PC-3 (cell line): ENCODE measurements at regions not wholly inside any gene's neighbourhood (a gene's known extent, or its start where the extent isn't known, plus 50 kb on each side); places are given as distances from the start of the nearest gene placed in this dataset.

ENCODE experiments used
- ATAC-seq: fragments of 200-7000 bp; cut with Tn5 transposase; 2 replicates; pipeline ENCODE4 v1.9.1; 2020; ENCODE audit warnings: mild to moderate bottlenecking, moderate library complexity
- BruUV-seq: library from RNA; stranded (reverse); fragments of 400-500 nt; replicated peaks from 2 replicates; lab custom pipeline; 2021; lab: Mats Ljungman, UMichigan
- CTCF ChIA-PET: fragments of 300-600 bp; sonication (Branson Sonifier 250); formaldehyde crosslinking; loops from one replicate; lab custom pipeline; 2022; ENCODE audit warnings: antibody characterized with exemption; lab: Charles Lee
- POLR2A ChIA-PET: fragments of 300-600 bp; sonication (Branson Sonifier 250); formaldehyde crosslinking; loops from one replicate; lab custom pipeline; 2022; ENCODE audit warnings: antibody characterized with exemption; ENCODE audit not compliant: unreplicated experiment; lab: Charles Lee
- DNase-seq: peaks from one replicate; pipeline ENCODE4 v3.0.0-alpha.2; 2015
- H2AFZ ChIP-seq: fragments of 300-600 bp; sonication (generic); 2 replicates; pipeline ENCODE4 v1.6.0; 2016; ENCODE audit warnings: antibody characterized with exemption, low read length
- H3F3A ChIP-seq: fragments of 300-600 bp; sonication (generic); one replicate; pipeline ENCODE4 v1.6.0; 2017; ENCODE audit warnings: antibody characterized with exemption, low read length, control low read depth, mild to moderate bottlenecking; ENCODE audit not compliant: unreplicated experiment
- H3K27ac ChIP-seq: fragments of 300-600 bp; sonication (generic); 2 replicates; pipeline ENCODE4 v1.5.1; 2016; ENCODE audit warnings: mild to moderate bottlenecking, low read length
- H3K27me3 ChIP-seq: fragments of 300-600 bp; sonication (generic); 2 replicates; pipeline ENCODE4 v1.6.1; 2016; ENCODE audit warnings: low read length, mixed read lengths
- H3K36me3 ChIP-seq: fragments of 300-600 bp; sonication (generic); 2 replicates; pipeline ENCODE4 v1.6.1; 2016; ENCODE audit warnings: low read depth, mixed run types, low read length, mixed read lengths
- H3K4me1 ChIP-seq: fragments of 300-600 bp; sonication (generic); 2 replicates; pipeline ENCODE4 v1.5.1; 2016; ENCODE audit warnings: low read length; ENCODE audit not compliant: insufficient read depth
- H3K4me2 ChIP-seq: fragments of 300-600 bp; sonication (generic); 2 replicates; pipeline ENCODE4 v1.6.0; 2016; ENCODE audit warnings: low read length
- H3K4me3 ChIP-seq: fragments of 300-600 bp; sonication (generic); 2 replicates; pipeline ENCODE4 v1.5.1; 2016; ENCODE audit warnings: mild to moderate bottlenecking, low read length, mixed read lengths
- H3K79me2 ChIP-seq: fragments of 300-600 bp; sonication (generic); 2 replicates; pipeline ENCODE4 v1.6.1; 2017; ENCODE audit warnings: low read length, mixed read lengths
- H3K9ac ChIP-seq: fragments of 300-600 bp; sonication (generic); 2 replicates; pipeline ENCODE4 v1.6.0; 2016; ENCODE audit warnings: mild to moderate bottlenecking, low read length
- H3K9me2 ChIP-seq: fragments of 300-600 bp; sonication (generic); replicated peaks from 2 replicates; pipeline ENCODE4 v1.6.1; 2016; ENCODE audit warnings: mixed run types, low read length, mixed read lengths
- H3K9me3 ChIP-seq: fragments of 300-600 bp; sonication (generic); 2 replicates; pipeline ENCODE4 v1.6.1; 2016; ENCODE audit warnings: low read length, mixed read lengths
- H4K20me1 ChIP-seq: fragments of 300-600 bp; sonication (generic); 2 replicates; pipeline ENCODE4 v1.6.1; 2016; ENCODE audit warnings: low read length, mixed read lengths
- EZH2 ChIP-seq: fragments of 300-600 bp; sonication (generic); IDR thresholded peaks from one replicate; pipeline ENCODE4 v1.6.1; 2017; ENCODE audit warnings: antibody characterized with exemption, mild to moderate bottlenecking, low read length; ENCODE audit not compliant: unreplicated experiment
- EZH2phosphoT487 ChIP-seq: fragments of 300-600 bp; sonication (generic); IDR thresholded peaks from 2 replicates; pipeline ENCODE4 v1.6.1; 2018; ENCODE audit warnings: mild to moderate bottlenecking, antibody characterized with exemption, low read length, borderline replicate concordance
- intact Hi-C: fragments of 100-400 bp; cut with micrococcal nuclease; formaldehyde crosslinking; loops from 2 replicates; pipeline ENCODE4 v1.9.0; 2023
- TF ChIP-seq, protein P1 (sequence below): fragments of 300-600 bp; sonication (generic); conservative IDR thresholded peaks from 2 replicates; pipeline ENCODE4 v1.5.1; 2017; ENCODE audit warnings: antibody characterized with exemption, low read depth, mild to moderate bottlenecking, low read length

- intact Hi-C loops: no loop called here
- Histone ChIP-seq H4K20me1 (no peaks in the 10 kb centered on the region), H3K9ac (no peak overlapping the region), H3K27ac (no peak overlapping the region), H3K4me1 (no peaks in the 10 kb centered on the region), H3K9me2 (no peaks in the 10 kb centered on the region), H2AFZ (no peak overlapping the region), H3K9me3 (no peaks in the 10 kb centered on the region), H3K79me2 (no peaks in the 10 kb centered on the region), H3F3A (no peaks in the 10 kb centered on the region), H3K36me3 (no peaks in the 10 kb centered on the region), H3K4me3 (no peak overlapping the region), H3K27me3 (no peaks in the 10 kb centered on the region), H3K4me2 (no peak overlapping the region)
- ChIA-PET CTCF (no interaction called here), POLR2A (no interaction called here)
- no peak for ATAC-seq
- BruUV-seq: no TSS peak
- TF ChIP-seq, protein P1, sequence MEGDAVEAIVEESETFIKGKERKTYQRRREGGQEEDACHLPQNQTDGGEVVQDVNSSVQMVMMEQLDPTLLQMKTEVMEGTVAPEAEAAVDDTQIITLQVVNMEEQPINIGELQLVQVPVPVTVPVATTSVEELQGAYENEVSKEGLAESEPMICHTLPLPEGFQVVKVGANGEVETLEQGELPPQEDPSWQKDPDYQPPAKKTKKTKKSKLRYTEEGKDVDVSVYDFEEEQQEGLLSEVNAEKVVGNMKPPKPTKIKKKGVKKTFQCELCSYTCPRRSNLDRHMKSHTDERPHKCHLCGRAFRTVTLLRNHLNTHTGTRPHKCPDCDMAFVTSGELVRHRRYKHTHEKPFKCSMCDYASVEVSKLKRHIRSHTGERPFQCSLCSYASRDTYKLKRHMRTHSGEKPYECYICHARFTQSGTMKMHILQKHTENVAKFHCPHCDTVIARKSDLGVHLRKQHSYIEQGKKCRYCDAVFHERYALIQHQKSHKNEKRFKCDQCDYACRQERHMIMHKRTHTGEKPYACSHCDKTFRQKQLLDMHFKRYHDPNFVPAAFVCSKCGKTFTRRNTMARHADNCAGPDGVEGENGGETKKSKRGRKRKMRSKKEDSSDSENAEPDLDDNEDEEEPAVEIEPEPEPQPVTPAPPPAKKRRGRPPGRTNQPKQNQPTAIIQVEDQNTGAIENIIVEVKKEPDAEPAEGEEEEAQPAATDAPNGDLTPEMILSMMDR: no peak; the same call in 1 of the 2 replicates
- TF ChIP-seq EZH2: no peak
- TF ChIP-seq EZH2phosphoT487: no peak
- peak; percentile 6 for DNase-seq
Measured at GRCh38 chr2:59932341-59932740, 621.1 kb downstream of the BCL11A start.

DNA sequence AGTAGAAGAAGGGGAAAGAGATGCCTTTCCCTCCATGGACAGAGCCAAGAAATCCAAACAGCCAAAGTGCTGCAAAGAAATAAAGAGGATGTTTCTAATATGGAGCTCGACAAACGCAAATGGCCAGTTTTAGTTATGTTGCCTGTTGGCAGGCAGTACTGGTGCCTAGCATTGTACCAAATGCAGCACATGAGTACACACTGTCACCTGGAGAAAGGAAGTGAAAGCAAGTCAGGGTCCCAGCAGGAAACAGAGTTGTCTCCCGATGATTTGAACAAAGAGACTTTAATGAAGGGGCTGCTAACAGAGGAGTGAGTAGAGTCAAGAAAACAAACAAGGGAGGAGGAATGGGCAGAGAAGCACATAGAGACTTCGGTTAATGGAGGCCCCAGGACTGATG, 623.0 kb downstream of the BCL11A start:
- H3K9ac ChIP-seq: no peak overlapping the region
- no TSS peak for BruUV-seq
- DNase-seq (no peak), ATAC-seq (no peak)
- no peak overlapping the region for H2AFZ ChIP-seq
- no peak overlapping the region for H3K4me2 ChIP-seq
- no peaks in the 10 kb centered on the region for H3K9me3 ChIP-seq
- no peaks in the 10 kb centered on the region for H3K4me1 ChIP-seq
- ChIA-PET CTCF (no interaction called here), POLR2A (no interaction called here)
- H3K79me2 ChIP-seq: no peaks in the 10 kb centered on the region
- intact Hi-C loops: no loop called here
- no peaks in the 10 kb centered on the region for H3K9me2 ChIP-seq
- no peaks in the 10 kb centered on the region for H3F3A ChIP-seq
- no peaks in the 10 kb centered on the region for H3K36me3 ChIP-seq
- H3K27me3 ChIP-seq: peaks cover 11% of the 10 kb centered on the region
- H3K27ac ChIP-seq: no peak overlapping the region
- TF ChIP-seq EZH2phosphoT487: no peak
- TF ChIP-seq EZH2: no peak
- TF ChIP-seq, protein P1: no peak
- H4K20me1 ChIP-seq: no peaks in the 10 kb centered on the region
- H3K4me3 ChIP-seq: no peak overlapping the region

DNA sequence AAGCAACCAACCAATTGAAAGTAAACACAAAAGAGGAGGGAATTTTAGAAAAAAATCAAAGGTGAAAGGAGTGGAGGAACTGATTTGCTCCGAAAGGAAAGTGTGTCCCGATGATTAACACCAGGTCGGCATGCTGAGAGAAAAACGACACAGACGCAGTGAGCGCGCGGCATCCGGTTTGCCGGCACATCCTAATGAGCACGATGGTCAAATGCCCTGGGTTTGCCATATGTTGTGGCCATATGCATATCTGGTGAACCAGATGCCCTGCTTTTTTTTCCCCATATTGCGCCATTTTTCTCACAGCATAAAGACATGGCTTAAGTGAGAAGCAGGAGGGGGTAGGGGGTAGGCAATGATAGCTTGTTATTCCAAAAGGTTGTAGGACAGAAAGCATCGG, 626.7 kb downstream of the BCL11A start:
- no peak for TF ChIP-seq EZH2
- TF ChIP-seq, protein P1: no peak
- TF ChIP-seq EZH2phosphoT487: no peak
- Histone ChIP-seq H3K9me2 (no peaks in the 10 kb centered on the region), H3K4me2 (no peak overlapping the region), H4K20me1 (no peaks in the 10 kb centered on the region), H3K4me3 (no peak overlapping the region), H3K27ac (no peak overlapping the region), H2AFZ (no peak overlapping the region), H3K4me1 (no peaks in the 10 kb centered on the region), H3K9ac (no peak overlapping the region), H3K9me3 (no peaks in the 10 kb centered on the region), H3F3A (no peaks in the 10 kb centered on the region), H3K36me3 (no peaks in the 10 kb centered on the region), H3K27me3 (peaks cover 36% of the 10 kb centered on the region), H3K79me2 (no peaks in the 10 kb centered on the region)
- intact Hi-C loops: no loop called here
- ChIA-PET CTCF (no interaction called here), POLR2A (no interaction called here)
- DNase-seq (no peak), ATAC-seq (no peak)
- BruUV-seq: no TSS peak
